Central memory CD8-positive, alpha-beta T cell (primary cell): ENCODE measurements at regions not wholly inside any gene's neighbourhood (a gene's known extent, or its start where the extent isn't known, plus 50 kb on each side); places are given as distances from the start of the nearest gene placed in this dataset.

Experiments
- ATAC-seq: fragments of 150-1000 bp; cut with Tn5 transposase; replicated peaks from 2 replicates; pipeline ENCODE4 v1.10.0; 2022; ENCODE audit warnings: mild to moderate bottlenecking, moderate FRiP score, moderate number of reproducible peaks; ENCODE audit not compliant: poor library complexity, severe bottlenecking; ENCODE audit errors: extremely low read depth
- DNase-seq, 2 donors: peaks; one replicate each; pipeline ENCODE4 v3.0.0; 2021; ENCODE audit warnings: low spot score in 2 of 2
- H3K27ac Mint-ChIP-seq: one replicate; pipeline ENCODE4 v1.8.0; 2022; ENCODE audit warnings: low read depth, mild to moderate bottlenecking, moderate library complexity, mixed read lengths
- H3K27me3 Mint-ChIP-seq: one replicate; pipeline ENCODE4 v1.8.0; 2022; ENCODE audit warnings: mixed read lengths
- H3K36me3 Mint-ChIP-seq: one replicate; pipeline ENCODE4 v1.8.0; 2022; ENCODE audit warnings: mild to moderate bottlenecking, moderate library complexity, mixed read lengths; ENCODE audit not compliant: insufficient read depth
- H3K4me1 Mint-ChIP-seq: one replicate; pipeline ENCODE4 v1.8.0; 2022; ENCODE audit warnings: mixed read lengths
- H3K4me3 Mint-ChIP-seq: one replicate; pipeline ENCODE4 v1.8.0; 2022; ENCODE audit warnings: mild to moderate bottlenecking, moderate library complexity, mixed read lengths
- H3K9me3 Mint-ChIP-seq: one replicate; pipeline ENCODE4 v1.8.0; 2022; ENCODE audit warnings: mixed read lengths

- Mint-ChIP-seq H3K4me1 (no peaks in the 10 kb centered on the region), H3K27me3 (peaks cover 34% of the 10 kb centered on the region), H3K27ac (no peak overlapping the region), H3K4me3 (no peak overlapping the region), H3K9me3 (no peaks in the 10 kb centered on the region), H3K36me3 (no peaks in the 10 kb centered on the region)
- ATAC-seq (no peak), DNase-seq (no peak)
Measured at GRCh38 chr12:132401982-132402381, 72.6 kb upstream of the GALNT9 start.

- no peaks in the 10 kb centered on the region for H3K4me1 Mint-ChIP-seq
- no peak overlapping the region for H3K27ac Mint-ChIP-seq
- no peak overlapping the region for H3K4me3 Mint-ChIP-seq
- peaks cover 34% of the 10 kb centered on the region for H3K27me3 Mint-ChIP-seq
- no peaks in the 10 kb centered on the region for H3K9me3 Mint-ChIP-seq
- H3K36me3 Mint-ChIP-seq: no peaks in the 10 kb centered on the region
- ATAC-seq: no peak
- no peak for DNase-seq
Measured at GRCh38 chr12:132400011-132400641, 70.7 kb upstream of the GALNT9 start.

DNA sequence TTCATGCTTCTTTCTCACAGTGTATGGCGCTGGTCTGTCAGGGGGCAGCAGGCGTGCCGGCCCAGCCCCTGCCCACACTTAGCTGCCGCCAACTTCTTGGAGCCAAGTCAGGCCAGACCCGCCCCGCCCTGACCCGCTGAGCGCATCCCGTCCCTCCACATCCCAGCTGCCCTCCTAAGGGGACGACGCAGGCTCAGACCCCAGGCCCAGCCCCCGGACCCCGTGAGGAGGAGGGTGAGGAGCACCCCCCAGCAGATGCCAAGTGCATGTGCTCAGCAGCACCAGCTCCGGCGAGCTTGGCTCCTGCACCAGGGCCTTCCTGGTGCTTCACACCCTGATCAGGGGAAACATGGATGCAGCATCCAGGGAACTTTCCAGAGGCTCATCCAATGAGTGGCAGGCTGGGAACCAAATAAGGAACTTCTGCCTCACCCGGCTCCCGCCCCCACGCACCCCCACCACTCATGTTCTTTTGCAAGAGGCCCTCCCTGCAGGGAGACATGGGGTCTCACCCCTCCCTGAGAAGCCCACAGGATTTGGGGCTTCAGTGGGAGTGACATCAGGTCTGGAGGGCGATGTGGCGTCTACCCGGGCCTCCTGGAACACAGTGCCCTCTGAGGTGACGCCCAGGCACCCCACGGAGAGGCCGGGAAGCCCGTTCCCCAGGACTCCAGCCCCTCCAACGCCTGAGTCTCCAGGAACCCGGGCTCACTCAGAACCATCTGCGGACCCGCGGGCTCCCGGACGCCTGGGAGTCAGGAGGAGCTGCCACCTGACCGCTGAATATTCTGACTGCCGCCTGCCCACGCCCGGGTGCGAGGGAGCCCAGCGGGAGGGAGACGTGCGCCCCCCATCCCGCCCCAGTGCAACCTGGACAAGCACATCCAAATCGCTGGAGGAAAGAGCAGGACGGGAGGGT is 70.0 kb upstream of the GALNT9 start:
- Mint-ChIP-seq H3K4me3 (no peak overlapping the region), H3K9me3 (no peaks in the 10 kb centered on the region), H3K36me3 (no peaks in the 10 kb centered on the region), H3K27me3 (peaks cover 34% of the 10 kb centered on the region), H3K27ac (no peak overlapping the region), H3K4me1 (no peaks in the 10 kb centered on the region)
- DNase-seq: no peak
- ATAC-seq: no peak

GRCh38 chr12:132398386-132398991 is 69.1 kb upstream of the GALNT9 start:
- ATAC-seq (no peak), DNase-seq (no peak)
- Mint-ChIP-seq H3K27me3 (peaks cover 30% of the 10 kb centered on the region), H3K4me1 (no peaks in the 10 kb centered on the region), H3K27ac (peak overlapping the region; percentile 72), H3K36me3 (no peaks in the 10 kb centered on the region), H3K4me3 (no peak overlapping the region), H3K9me3 (no peaks in the 10 kb centered on the region)

GRCh38 chr12:132397934-132398385 is 68.6 kb upstream of the GALNT9 start:
- no peak for DNase-seq
- Mint-ChIP-seq H3K36me3 (no peaks in the 10 kb centered on the region), H3K27ac (peak overlapping the region; percentile 72), H3K9me3 (no peaks in the 10 kb centered on the region), H3K27me3 (peaks cover 24% of the 10 kb centered on the region), H3K4me3 (no peak overlapping the region), H3K4me1 (no peaks in the 10 kb centered on the region)
- no peak for ATAC-seq

DNA sequence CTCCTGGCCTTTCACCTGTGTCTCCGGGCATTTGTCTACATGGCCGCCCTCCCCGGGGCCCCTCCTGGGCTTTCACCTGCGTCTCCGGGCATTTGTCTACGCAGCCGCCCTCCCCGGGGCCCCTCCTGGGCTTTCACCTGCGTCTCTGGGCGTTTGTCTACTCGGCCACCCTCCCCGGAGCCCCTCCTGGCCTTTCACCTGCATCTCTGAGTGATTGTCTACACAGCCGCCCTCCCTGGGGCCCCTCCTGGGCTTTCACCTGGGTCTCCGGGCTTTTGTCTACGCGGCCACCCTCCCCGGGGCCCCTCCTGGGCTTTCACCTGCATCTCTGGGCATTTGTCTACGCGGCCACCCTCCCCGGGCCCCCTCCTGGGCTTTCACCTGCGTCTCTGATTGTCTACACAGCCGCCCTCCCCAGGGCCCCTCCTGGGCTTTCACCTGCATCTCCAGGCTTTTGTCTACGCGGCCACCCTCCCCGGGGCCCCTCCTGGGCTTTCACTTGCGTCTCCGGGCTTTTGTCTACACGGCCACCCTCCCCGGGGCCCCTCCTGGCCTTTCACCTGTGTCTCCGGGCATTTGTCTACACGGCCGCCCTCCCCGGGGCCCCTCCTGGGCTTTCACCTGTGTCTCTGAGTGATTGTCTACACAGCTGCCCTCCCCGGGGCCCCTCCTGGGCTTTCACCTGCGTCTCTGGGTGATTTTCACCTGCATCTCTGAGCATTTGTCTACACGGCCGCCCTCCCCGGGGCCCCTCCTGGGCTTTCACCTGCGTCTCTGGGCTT is 68.0 kb upstream of the GALNT9 start:
- DNase-seq: no peak
- H3K4me1 Mint-ChIP-seq: no peaks in the 10 kb centered on the region
- no peak for ATAC-seq
- no peaks in the 10 kb centered on the region for H3K9me3 Mint-ChIP-seq
- no peaks in the 10 kb centered on the region for H3K36me3 Mint-ChIP-seq
- no peak overlapping the region for H3K27ac Mint-ChIP-seq
- peaks cover 18% of the 10 kb centered on the region for H3K27me3 Mint-ChIP-seq
- no peak overlapping the region for H3K4me3 Mint-ChIP-seq

DNA sequence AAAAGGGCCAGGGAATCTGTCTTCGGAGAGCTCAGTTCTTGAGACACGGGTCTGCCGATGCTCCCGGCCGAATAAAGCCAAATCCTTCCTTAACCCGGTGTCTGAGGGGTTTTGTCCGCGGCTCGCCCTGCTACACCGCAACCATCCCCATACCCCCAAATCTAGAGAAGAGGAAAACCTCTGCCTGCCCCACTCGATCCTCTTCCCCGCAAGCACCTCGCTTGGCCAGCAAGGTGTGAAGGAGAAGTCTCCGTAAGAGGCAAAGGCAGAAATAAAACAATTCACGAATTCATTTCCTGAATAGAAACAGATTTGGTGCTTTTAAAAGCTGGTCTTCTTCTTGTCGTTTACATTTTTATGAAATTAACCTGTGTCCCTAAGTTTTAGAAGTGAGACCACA is 67.3 kb upstream of the GALNT9 start:
- no peak overlapping the region for H3K27ac Mint-ChIP-seq
- no peak overlapping the region for H3K4me3 Mint-ChIP-seq
- no peaks in the 10 kb centered on the region for H3K4me1 Mint-ChIP-seq
- no peaks in the 10 kb centered on the region for H3K9me3 Mint-ChIP-seq
- H3K27me3 Mint-ChIP-seq: peaks cover 11% of the 10 kb centered on the region
- ATAC-seq (no peak), DNase-seq (no peak)
- no peaks in the 10 kb centered on the region for H3K36me3 Mint-ChIP-seq

- DNase-seq (no peak), ATAC-seq (no peak)
- Mint-ChIP-seq H3K9me3 (no peaks in the 10 kb centered on the region), H3K27me3 (peaks cover 4% of the 10 kb centered on the region), H3K27ac (no peak overlapping the region), H3K36me3 (peaks cover 2% of the 10 kb centered on the region), H3K4me1 (no peaks in the 10 kb centered on the region), H3K4me3 (no peak overlapping the region)
Measured at GRCh38 chr12:132395908-132396305, 66.5 kb upstream of the GALNT9 start.

DNA sequence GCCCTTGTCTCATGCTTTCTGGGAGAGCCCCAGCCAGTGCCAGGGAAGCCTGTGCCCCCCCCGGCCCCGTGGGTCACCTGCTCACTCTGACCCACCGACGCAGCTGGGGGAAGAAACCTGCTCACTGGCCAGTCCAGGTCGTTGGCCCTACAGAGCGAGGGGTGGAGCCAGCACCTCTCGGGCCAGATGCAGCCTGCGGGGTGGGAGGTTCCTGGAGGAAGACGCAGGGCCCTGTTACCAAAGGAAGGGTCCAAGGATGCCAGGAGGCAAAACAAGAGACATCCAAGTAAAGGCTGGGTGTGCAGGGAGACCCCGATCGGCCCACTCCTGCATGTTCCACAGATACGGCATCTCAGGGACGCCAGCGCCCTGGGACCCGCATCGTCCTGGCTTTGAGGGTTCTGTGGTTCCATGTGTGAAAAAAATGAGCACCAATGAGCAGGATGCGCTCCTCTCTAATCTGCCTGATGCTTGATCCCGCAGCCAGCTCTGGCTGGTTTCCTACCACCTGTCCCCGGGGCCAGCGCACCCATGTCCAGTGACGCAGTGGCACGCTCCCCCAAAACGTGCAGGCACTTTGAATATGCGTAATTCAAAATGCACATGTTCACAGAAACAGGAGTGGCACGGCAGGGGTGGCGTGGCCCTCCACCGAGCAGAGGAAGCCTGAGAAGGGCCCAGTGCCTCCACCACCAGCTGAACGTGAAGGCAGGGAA is 66.0 kb upstream of the GALNT9 start:
- no peaks in the 10 kb centered on the region for H3K27me3 Mint-ChIP-seq
- H3K4me1 Mint-ChIP-seq: no peaks in the 10 kb centered on the region
- ATAC-seq: no peak
- no peak for DNase-seq
- peaks cover 2% of the 10 kb centered on the region for H3K36me3 Mint-ChIP-seq
- no peaks in the 10 kb centered on the region for H3K9me3 Mint-ChIP-seq
- H3K4me3 Mint-ChIP-seq: no peak overlapping the region
- no peak overlapping the region for H3K27ac Mint-ChIP-seq

GRCh38 chr12:132393991-132394949 is 64.9 kb upstream of the GALNT9 start:
- peaks cover 2% of the 10 kb centered on the region for H3K27me3 Mint-ChIP-seq
- ATAC-seq: no peak
- H3K36me3 Mint-ChIP-seq: peaks cover 2% of the 10 kb centered on the region
- H3K4me3 Mint-ChIP-seq: no peak overlapping the region
- H3K27ac Mint-ChIP-seq: no peak overlapping the region
- H3K4me1 Mint-ChIP-seq: no peaks in the 10 kb centered on the region
- H3K9me3 Mint-ChIP-seq: no peaks in the 10 kb centered on the region
- DNase-seq: no peak

GRCh38 chr12:132393245-132393795 is 63.9 kb upstream of the GALNT9 start:
- DNase-seq: no peak
- Mint-ChIP-seq H3K4me3 (no peak overlapping the region), H3K9me3 (no peaks in the 10 kb centered on the region), H3K4me1 (no peaks in the 10 kb centered on the region), H3K27ac (no peak overlapping the region), H3K27me3 (peaks cover 12% of the 10 kb centered on the region), H3K36me3 (peaks cover 2% of the 10 kb centered on the region)
- ATAC-seq: no peak
